ENCODE measurements at regions not wholly inside any gene's neighbourhood (a gene's known extent, or its start where the extent isn't known, plus 50 kb on each side); places are given as distances from the start of the nearest gene placed in this dataset.

- no peak for DNase-seq (ENCODE audit: low read depth)
These were observed 58.6 kb upstream of the NTPCR start for GRCh38 chr1:232891656-232892317.

- no peak for DNase-seq (ENCODE audit: low read depth)
These were observed 56.7 kb upstream of the NTPCR start for GRCh38 chr1:232893481-232894313.

GRCh38 chr1:232894436-232894835 is 56.0 kb upstream of the NTPCR start:
- DNase-seq (ENCODE audit: low read depth) = no peak

GRCh38 chr1:232897949-232898465 is 52.4 kb upstream of the NTPCR start:
- no peak for DNase-seq (ENCODE audit: low read depth)

GRCh38 chr1:232899268-232899667 is 51.1 kb upstream of the NTPCR start:
- no peak for DNase-seq (ENCODE audit: low read depth)

GRCh38 chr1:232899839-232900238 is 50.6 kb upstream of the NTPCR start:
- DNase-seq (ENCODE audit: low read depth) = no peak

All from GM04503 (cell line).